MCF 10A (cell line): ENCODE measurements at regions not wholly inside any gene's neighbourhood (a gene's known extent, or its start where the extent isn't known, plus 50 kb on each side); places are given as distances from the start of the nearest gene placed in this dataset.

Experiments used
- BruUV-seq: library from RNA; stranded (reverse); fragments of 400-500 nt; replicated peaks from 2 replicates; lab custom pipeline; 2021; lab: Mats Ljungman, UMichigan
- CTCF ChIA-PET: fragments of 300-600 bp; sonication (Branson Sonifier 250); formaldehyde crosslinking; extraction: SDS; loops from one replicate; lab custom pipeline; 2021; ENCODE audit warnings: antibody characterized with exemption, inconsistent platforms; lab: Yijun Ruan, JAX
- POLR2A ChIA-PET: fragments of 300-600, 350-650 bp; sonication (Branson Sonifier 250); formaldehyde crosslinking; extraction: SDS; loops from one replicate; lab custom pipeline; 2020; ENCODE audit warnings: antibody characterized with exemption, inconsistent platforms; lab: Yijun Ruan, JAX
- DNase-seq: peaks from one replicate; pipeline ENCODE4 v3.0.0-alpha.2; 2018; ENCODE audit not compliant: unreplicated experiment
- H3K27ac Mint-ChIP-seq: one replicate; pipeline ENCODE4 v1.8.0; 2022; ENCODE audit warnings: mild to moderate bottlenecking, low read depth, mixed read lengths; ENCODE audit not compliant: unreplicated experiment
- H3K27me3 Mint-ChIP-seq: one replicate; pipeline ENCODE4 v1.8.0; 2022; ENCODE audit warnings: mixed read lengths; ENCODE audit not compliant: insufficient read depth, unreplicated experiment
- H3K36me3 Mint-ChIP-seq: one replicate; pipeline ENCODE4 v1.8.0; 2022; ENCODE audit warnings: mild to moderate bottlenecking, moderate library complexity, mixed read lengths; ENCODE audit not compliant: insufficient read depth, unreplicated experiment
- H3K4me1 Mint-ChIP-seq: one replicate; pipeline ENCODE4 v1.8.0; 2022; ENCODE audit warnings: mixed read lengths; ENCODE audit not compliant: insufficient read depth, unreplicated experiment
- H3K4me3 Mint-ChIP-seq: one replicate; pipeline ENCODE4 v1.8.0; 2022; ENCODE audit warnings: mild to moderate bottlenecking, moderate library complexity, mixed read lengths; ENCODE audit not compliant: unreplicated experiment
- H3K9me3 Mint-ChIP-seq: one replicate; pipeline ENCODE4 v1.8.0; 2022; ENCODE audit warnings: mixed read lengths; ENCODE audit not compliant: unreplicated experiment
- CTCF ChIP-seq: fragments of 200-600 bp; IDR thresholded peaks from one replicate; pipeline ENCODE4 v1.8.0; 2022; ENCODE audit warnings: antibody characterized with exemption, mild to moderate bottlenecking; ENCODE audit not compliant: unreplicated experiment
- intact Hi-C: fragments of 100-400 bp; cut with micrococcal nuclease; formaldehyde crosslinking; loops from 2 replicates; pipeline ENCODE4 v1.14.1; 2022

- CTCF ChIA-PET: interaction anchor here (1.0 kb wide), 1 partner anchor 231 kb away, joined by 3 read pairs; no protein-coding TSS in a partner anchor
These were observed 324.9 kb downstream of the HHIPL2 start for GRCh38 chr1:222223010-222223409.

GRCh38 chr1:222216255-222216754, 331.6 kb downstream of the HHIPL2 start:
- TF ChIP-seq CTCF: no peak
- H3K4me3 Mint-ChIP-seq: no peak overlapping the region
- H3K9me3 Mint-ChIP-seq: no peaks in the 10 kb centered on the region
- H3K27me3 Mint-ChIP-seq: no peaks in the 10 kb centered on the region
- H3K27ac Mint-ChIP-seq: no peak overlapping the region
- DNase-seq: no peak
- ChIA-PET CTCF (interaction anchor here (0.5 to 1.0 kb wide), 7 partner anchors 16 to 738 kb away, joined by 3 to 4 read pairs (median 3); no protein-coding TSS in a partner anchor), POLR2A (interaction anchor here (1.3 to 1.5 kb wide), 2 partner anchors 10 to 24 kb away, joined by 3 to 5 read pairs; no protein-coding TSS in a partner anchor)
- no peaks in the 10 kb centered on the region for H3K4me1 Mint-ChIP-seq
- BruUV-seq: no TSS peak
- intact Hi-C loops: no loop called here
- no peaks in the 10 kb centered on the region for H3K36me3 Mint-ChIP-seq

More at GRCh38 chr1:222223010-222223409, 324.9 kb downstream of the HHIPL2 start:
- Mint-ChIP-seq H3K4me1 (peaks cover 7% of the 10 kb centered on the region), H3K27ac (no peak overlapping the region), H3K9me3 (peaks cover 6% of the 10 kb centered on the region), H3K36me3 (no peaks in the 10 kb centered on the region), H3K4me3 (no peak overlapping the region), H3K27me3 (no peaks in the 10 kb centered on the region)
- no TSS peak for BruUV-seq
- POLR2A ChIA-PET: interaction anchor here (0.7 to 1.8 kb wide), 3 partner anchors 12 to 17 kb away, joined by 3 to 9 read pairs (median 4); no protein-coding TSS in a partner anchor
- intact Hi-C loops: no loop called here
- no peak for DNase-seq
- no peak for TF ChIP-seq CTCF

- DNase-seq: no peak
- H3K27ac Mint-ChIP-seq: no peak overlapping the region
- H3K4me1 Mint-ChIP-seq: no peaks in the 10 kb centered on the region
- H3K9me3 Mint-ChIP-seq: no peaks in the 10 kb centered on the region
- ChIA-PET POLR2A (interaction anchor here (0.6 to 2.2 kb wide), 3 partner anchors 11 to 26 kb away, joined by 3 to 10 read pairs (median 4); no protein-coding TSS in a partner anchor), CTCF (interaction anchor here (0.7 to 3.5 kb wide), 8 partner anchors 11 to 254 kb away, joined by 3 to 32 read pairs (median 4); no protein-coding TSS in a partner anchor)
- no peaks in the 10 kb centered on the region for H3K27me3 Mint-ChIP-seq
- no TSS peak for BruUV-seq
- no peak overlapping the region for H3K4me3 Mint-ChIP-seq
- no peaks in the 10 kb centered on the region for H3K36me3 Mint-ChIP-seq
- intact Hi-C loops: no loop called here
- no peak for TF ChIP-seq CTCF
These were observed 337.1 kb downstream of the HHIPL2 start for GRCh38 chr1:222210776-222211175.

GRCh38 chr1:222204475-222204874, 343.4 kb downstream of the HHIPL2 start:
- Mint-ChIP-seq H3K4me3 (no peak overlapping the region), H3K27ac (no peak overlapping the region), H3K36me3 (no peaks in the 10 kb centered on the region), H3K27me3 (no peaks in the 10 kb centered on the region), H3K4me1 (no peaks in the 10 kb centered on the region), H3K9me3 (no peaks in the 10 kb centered on the region)
- TF ChIP-seq CTCF: no peak
- CTCF ChIA-PET: no interaction called here
- POLR2A ChIA-PET: no interaction called here
- BruUV-seq: no TSS peak
- no peak for DNase-seq
- intact Hi-C loops: no loop called here
